ENCODE measurements at regions not wholly inside any gene's neighbourhood (a gene's known extent, or its start where the extent isn't known, plus 50 kb on each side); places are given as distances from the start of the nearest gene placed in this dataset.

- Mint-ChIP-seq H3K27me3 (ENCODE audit: unreplicated experiment) (peaks cover 13% of the 10 kb centered on the region), H3K9me3 (ENCODE audit: low read depth, unreplicated experiment) (no peaks in the 10 kb centered on the region), H3K4me1 (ENCODE audit: low read depth, unreplicated experiment) (no peaks in the 10 kb centered on the region), H3K27ac (ENCODE audit: unreplicated experiment) (no peak overlapping the region), H3K36me3 (ENCODE audit: insufficient read depth, unreplicated experiment) (no peaks in the 10 kb centered on the region), H3K4me3 (ENCODE audit: low read depth, unreplicated experiment) (no peak overlapping the region)
- no peak for TF ChIP-seq CTCF (IDR thresholded peaks at IDR 0.05; ENCODE audit: unreplicated experiment)
- BruUV-seq (replicated peaks): no TSS peak
- intact Hi-C loops (cut with micrococcal nuclease; ENCODE audit: unreplicated experiment): no loop called here
- DNase-seq: no peak
- CTCF ChIA-PET: no interaction called here
These were observed 112.6 kb upstream of the PKN2 start for GRCh38 chr1:88571506-88571905.

GRCh38 chr1:88579598-88579997 is 104.5 kb upstream of the PKN2 start:
- Mint-ChIP-seq H3K9me3 (ENCODE audit: low read depth, unreplicated experiment) (no peaks in the 10 kb centered on the region), H3K27me3 (ENCODE audit: unreplicated experiment) (peaks cover under 1% of the 10 kb centered on the region), H3K36me3 (ENCODE audit: insufficient read depth, unreplicated experiment) (no peaks in the 10 kb centered on the region), H3K4me3 (ENCODE audit: low read depth, unreplicated experiment) (no peak overlapping the region), H3K27ac (ENCODE audit: unreplicated experiment) (no peak overlapping the region), H3K4me1 (ENCODE audit: low read depth, unreplicated experiment) (no peaks in the 10 kb centered on the region)
- intact Hi-C loops (cut with micrococcal nuclease; ENCODE audit: unreplicated experiment): no loop called here
- BruUV-seq (replicated peaks): no TSS peak
- CTCF ChIA-PET: interaction anchor here (0.7 to 0.9 kb wide), 3 partner anchors 13 to 138 kb away, joined by 3 to 4 read pairs (median 3); no protein-coding TSS in a partner anchor
- no peak for TF ChIP-seq CTCF (IDR thresholded peaks at IDR 0.05; ENCODE audit: unreplicated experiment)
- DNase-seq: no peak

GRCh38 chr1:88581703-88582102 is 102.4 kb upstream of the PKN2 start:
- intact Hi-C loops (cut with micrococcal nuclease; ENCODE audit: unreplicated experiment): no loop called here
- no peak overlapping the region for H3K27ac Mint-ChIP-seq (ENCODE audit: unreplicated experiment)
- no peaks in the 10 kb centered on the region for H3K4me1 Mint-ChIP-seq (ENCODE audit: low read depth, unreplicated experiment)
- H3K4me3 Mint-ChIP-seq (ENCODE audit: low read depth, unreplicated experiment): no peak overlapping the region
- CTCF ChIA-PET: no interaction called here
- TF ChIP-seq CTCF (IDR thresholded peaks at IDR 0.05; ENCODE audit: unreplicated experiment): no peak
- no TSS peak for BruUV-seq (replicated peaks)
- H3K9me3 Mint-ChIP-seq (ENCODE audit: low read depth, unreplicated experiment): no peaks in the 10 kb centered on the region
- no peaks in the 10 kb centered on the region for H3K36me3 Mint-ChIP-seq (ENCODE audit: insufficient read depth, unreplicated experiment)
- H3K27me3 Mint-ChIP-seq (ENCODE audit: unreplicated experiment): peaks cover 22% of the 10 kb centered on the region
- DNase-seq: no peak

- CTCF ChIA-PET: no interaction called here
- H3K36me3 Mint-ChIP-seq (ENCODE audit: insufficient read depth, unreplicated experiment): no peaks in the 10 kb centered on the region
- intact Hi-C loops (cut with micrococcal nuclease; ENCODE audit: unreplicated experiment): no loop called here
- H3K4me1 Mint-ChIP-seq (ENCODE audit: low read depth, unreplicated experiment): no peaks in the 10 kb centered on the region
- no peak for DNase-seq
- H3K9me3 Mint-ChIP-seq (ENCODE audit: low read depth, unreplicated experiment): peaks cover 4% of the 10 kb centered on the region
- no peaks in the 10 kb centered on the region for H3K27me3 Mint-ChIP-seq (ENCODE audit: unreplicated experiment)
- no peak overlapping the region for H3K4me3 Mint-ChIP-seq (ENCODE audit: low read depth, unreplicated experiment)
- TF ChIP-seq CTCF (IDR thresholded peaks at IDR 0.05; ENCODE audit: unreplicated experiment): no peak
- BruUV-seq (replicated peaks): no TSS peak
- H3K27ac Mint-ChIP-seq (ENCODE audit: unreplicated experiment): no peak overlapping the region
These were observed 90.7 kb upstream of the PKN2 start for GRCh38 chr1:88593358-88593757.
